OCI-LY1 (cell line): ENCODE measurements at regions not wholly inside any gene's neighbourhood (a gene's known extent, or its start where the extent isn't known, plus 50 kb on each side); places are given as distances from the start of the nearest gene placed in this dataset.

Experiments
- H2AFZ ChIP-seq: fragments of 200-600 bp; sonication (generic), shearing (Covaris generic); 2 replicates; pipeline ENCODE4 v1.6.0; 2014; ENCODE audit warnings: antibody characterized with exemption, mild to moderate bottlenecking, low read length
- H3F3A ChIP-seq: fragments of 200-600 bp; sonication (generic), shearing (Covaris generic); 2 replicates; pipeline ENCODE4 v1.6.0; 2014; ENCODE audit warnings: mild to moderate bottlenecking, antibody characterized with exemption, low read length, moderate library complexity; ENCODE audit not compliant: insufficient read depth
- H3K27ac ChIP-seq: fragments of 200-600 bp; sonication (generic); 2 replicates; pipeline ENCODE4 v1.5.1; 2014; ENCODE audit warnings: low read length, mixed run types, mild to moderate bottlenecking, low read depth; ENCODE audit not compliant: poor library complexity, severe bottlenecking
- H3K27me3 ChIP-seq: fragments of 200-600 bp; sonication (generic); 2 replicates; pipeline ENCODE4 v1.6.0; 2014; ENCODE audit warnings: antibody characterized with exemption, mild to moderate bottlenecking, low read length, moderate library complexity; ENCODE audit not compliant: insufficient read depth
- H3K36me3 ChIP-seq: fragments of 200-600 bp; sonication (generic); 2 replicates; pipeline ENCODE4 v1.6.1; 2014; ENCODE audit warnings: mild to moderate bottlenecking, antibody characterized with exemption, low read length, moderate library complexity, mixed read lengths; ENCODE audit not compliant: insufficient read depth
- H3K4me1 ChIP-seq: fragments of 200-600 bp; sonication (generic); 2 replicates; pipeline ENCODE4 v1.5.1; 2014; ENCODE audit warnings: mild to moderate bottlenecking, low read length, moderate library complexity; ENCODE audit not compliant: insufficient read depth, severe bottlenecking
- H3K4me2 ChIP-seq: fragments of 200-600 bp; sonication (generic), shearing (Covaris generic); 2 replicates; pipeline ENCODE4 v1.6.1; 2014; ENCODE audit warnings: low read length
- H3K4me3 ChIP-seq: fragments of 200-600 bp; sonication (generic); 2 replicates; pipeline ENCODE4 v1.5.1; 2014; ENCODE audit warnings: low read length, low read depth, mild to moderate bottlenecking, mixed read lengths; ENCODE audit not compliant: poor library complexity, severe bottlenecking
- H3K79me2 ChIP-seq: fragments of 200-600 bp; shearing (Covaris generic); 2 replicates; pipeline ENCODE4 v1.6.1; 2016; ENCODE audit warnings: mixed run types, low read length, mixed read lengths; ENCODE audit not compliant: insufficient read depth
- H3K9ac ChIP-seq: fragments of 200-600 bp; sonication (generic), shearing (Covaris generic); 2 replicates; pipeline ENCODE4 v1.6.1; 2014; ENCODE audit warnings: mild to moderate bottlenecking, low read length, mixed read lengths
- H3K9me2 ChIP-seq: fragments of 200-600 bp; sonication (generic), shearing (Covaris generic); 2 replicates; pipeline ENCODE4 v1.6.1; 2014; ENCODE audit warnings: low read depth, mild to moderate bottlenecking, low read length, mixed read lengths
- H3K9me3 ChIP-seq: fragments of 200-600 bp; shearing (Covaris generic); 2 replicates; pipeline ENCODE4 v1.6.1; 2014; ENCODE audit warnings: low read length, mixed read lengths
- H4K20me1 ChIP-seq: fragments of 200-600 bp; sonication (generic), shearing (Covaris generic); 2 replicates; pipeline ENCODE4 v1.6.0; 2016; ENCODE audit warnings: mild to moderate bottlenecking, low read length; ENCODE audit not compliant: insufficient read depth
- EZH2 ChIP-seq: fragments of 200-600 bp; sonication (generic), shearing (Covaris generic); IDR thresholded peaks from 2 replicates; pipeline ENCODE4 v1.8.0; 2017; ENCODE audit warnings: borderline replicate concordance, mixed run types, mild to moderate bottlenecking, antibody characterized with exemption, low read length, moderate library complexity, mixed read lengths
- TF ChIP-seq, protein P1 (sequence below): fragments of 200-600 bp; sonication (generic), shearing (Covaris generic); IDR thresholded peaks from 2 replicates; pipeline ENCODE4 v1.5.1; 2017; ENCODE audit warnings: mild to moderate bottlenecking, antibody characterized with exemption, low read length, moderate library complexity, mixed read lengths

- Histone ChIP-seq H3K9ac (no peak overlapping the region), H3K36me3 (no peaks in the 10 kb centered on the region), H3K4me1 (no peaks in the 10 kb centered on the region), H3K79me2 (no peaks in the 10 kb centered on the region), H4K20me1 (no peaks in the 10 kb centered on the region), H3K27ac (no peak overlapping the region), H3F3A (no peaks in the 10 kb centered on the region), H3K9me2 (no peaks in the 10 kb centered on the region), H3K4me2 (no peak overlapping the region), H3K4me3 (no peak overlapping the region), H3K9me3 (no peaks in the 10 kb centered on the region), H3K27me3 (no peaks in the 10 kb centered on the region; the same call in 1 of the 2 replicates), H2AFZ (no peak overlapping the region)
- TF ChIP-seq EZH2, result no peak
- TF ChIP-seq, protein P1, sequence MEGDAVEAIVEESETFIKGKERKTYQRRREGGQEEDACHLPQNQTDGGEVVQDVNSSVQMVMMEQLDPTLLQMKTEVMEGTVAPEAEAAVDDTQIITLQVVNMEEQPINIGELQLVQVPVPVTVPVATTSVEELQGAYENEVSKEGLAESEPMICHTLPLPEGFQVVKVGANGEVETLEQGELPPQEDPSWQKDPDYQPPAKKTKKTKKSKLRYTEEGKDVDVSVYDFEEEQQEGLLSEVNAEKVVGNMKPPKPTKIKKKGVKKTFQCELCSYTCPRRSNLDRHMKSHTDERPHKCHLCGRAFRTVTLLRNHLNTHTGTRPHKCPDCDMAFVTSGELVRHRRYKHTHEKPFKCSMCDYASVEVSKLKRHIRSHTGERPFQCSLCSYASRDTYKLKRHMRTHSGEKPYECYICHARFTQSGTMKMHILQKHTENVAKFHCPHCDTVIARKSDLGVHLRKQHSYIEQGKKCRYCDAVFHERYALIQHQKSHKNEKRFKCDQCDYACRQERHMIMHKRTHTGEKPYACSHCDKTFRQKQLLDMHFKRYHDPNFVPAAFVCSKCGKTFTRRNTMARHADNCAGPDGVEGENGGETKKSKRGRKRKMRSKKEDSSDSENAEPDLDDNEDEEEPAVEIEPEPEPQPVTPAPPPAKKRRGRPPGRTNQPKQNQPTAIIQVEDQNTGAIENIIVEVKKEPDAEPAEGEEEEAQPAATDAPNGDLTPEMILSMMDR, result no peak
These were observed 124.4 kb upstream of the SETBP1 start for GRCh38 chr18:44556296-44556695.

- Histone ChIP-seq H3K79me2 (no peaks in the 10 kb centered on the region), H3K4me1 (no peaks in the 10 kb centered on the region), H3K9ac (no peak overlapping the region), H3K9me3 (no peaks in the 10 kb centered on the region), H4K20me1 (no peaks in the 10 kb centered on the region), H2AFZ (no peak overlapping the region), H3K36me3 (no peaks in the 10 kb centered on the region), H3K9me2 (no peaks in the 10 kb centered on the region), H3K27me3 (no peaks in the 10 kb centered on the region; the same call in 1 of the 2 replicates), H3K27ac (no peak overlapping the region), H3F3A (no peaks in the 10 kb centered on the region), H3K4me3 (no peak overlapping the region), H3K4me2 (no peak overlapping the region)
- TF ChIP-seq EZH2, result no peak
- TF ChIP-seq, protein P1, result no peak
These were observed 123.0 kb upstream of the SETBP1 start for GRCh38 chr18:44557616-44558151.

DNA sequence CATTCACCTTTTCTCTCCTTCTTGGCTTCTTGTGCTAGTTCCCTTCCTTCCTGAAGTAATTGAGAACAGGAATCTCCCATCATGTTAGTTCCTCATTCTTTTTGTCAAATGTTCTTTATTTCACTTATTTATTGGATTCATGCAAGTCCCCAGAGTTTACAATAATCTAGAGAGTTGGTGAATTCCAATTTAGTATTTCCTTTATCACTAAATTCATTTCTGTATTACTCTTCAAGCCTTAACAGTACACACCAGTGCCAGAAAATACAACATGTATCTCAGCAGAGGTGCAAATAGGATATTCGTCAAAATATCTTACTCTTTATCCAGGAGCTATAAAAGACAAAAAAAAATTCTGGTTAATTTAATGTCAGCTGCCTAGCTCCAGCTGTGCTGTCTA, 121.9 kb upstream of the SETBP1 start:
- TF ChIP-seq, protein P1, result no peak
- no peak for TF ChIP-seq EZH2
- Histone ChIP-seq H3K9me3 (no peaks in the 10 kb centered on the region), H3K9ac (no peak overlapping the region), H3K79me2 (no peaks in the 10 kb centered on the region), H3K4me3 (no peak overlapping the region), H3K4me1 (no peaks in the 10 kb centered on the region), H2AFZ (no peak overlapping the region), H3K36me3 (no peaks in the 10 kb centered on the region), H3K27ac (no peak overlapping the region), H3K27me3 (no peaks in the 10 kb centered on the region; the same call in 1 of the 2 replicates), H3K4me2 (no peak overlapping the region), H3F3A (no peaks in the 10 kb centered on the region), H3K9me2 (no peaks in the 10 kb centered on the region), H4K20me1 (no peaks in the 10 kb centered on the region)
